CD4-positive, CD25-positive, alpha-beta regulatory T cell (primary cell): ENCODE measurements at regions not wholly inside any gene's neighbourhood (a gene's known extent, or its start where the extent isn't known, plus 50 kb on each side); places are given as distances from the start of the nearest gene placed in this dataset.

ENCODE experiments used
- ATAC-seq, 2 donors: fragments of 150-1000 bp; cut with Tn5 transposase; one replicate each; pipeline ENCODE4 v1.10.0; 2021; ENCODE audit warnings: low read depth in 2 of 2, moderate number of reproducible peaks in 2 of 2, moderate library complexity in 1 of 2
- DNase-seq, 3 donors: peaks; one replicate each; pipeline versions ENCODE4 v3.0.0 to v3.0.0-alpha.2; 2012 to 2022; ENCODE audit warnings: mixed read lengths in 1 of 3
- H3K27ac ChIP-seq: one replicate; pipeline ENCODE4 v1.7.0; 2013; ENCODE audit warnings: mild to moderate bottlenecking, low read length; ENCODE audit not compliant: insufficient read depth, poor library complexity, severe bottlenecking
- H3K27me3 ChIP-seq: one replicate; pipeline ENCODE4 v1.7.0; 2013; ENCODE audit warnings: low read length; ENCODE audit not compliant: control insufficient read depth, insufficient read depth
- H3K36me3 ChIP-seq: one replicate; pipeline ENCODE4 v1.7.0; 2013; ENCODE audit warnings: mild to moderate bottlenecking, low read length, moderate library complexity; ENCODE audit not compliant: control insufficient read depth, insufficient read depth
- H3K4me1 ChIP-seq: 2 replicates; pipeline ENCODE4 v1.7.0; 2013; ENCODE audit warnings: mild to moderate bottlenecking, low read length; ENCODE audit not compliant: insufficient read depth, control insufficient read depth, poor library complexity, severe bottlenecking
- H3K4me3 ChIP-seq: one replicate; pipeline ENCODE4 v1.7.0; 2013; ENCODE audit warnings: low read depth, mild to moderate bottlenecking, low read length, moderate library complexity
- H3K9me3 ChIP-seq, 2 experiments: 1 replicate in 1 of 2; 2 replicates in 1 of 2; pipeline ENCODE4 v1.7.0; 2013; ENCODE audit warnings: low read length in 2 of 2, mild to moderate bottlenecking in 1 of 2, moderate library complexity in 1 of 2; ENCODE audit not compliant: control insufficient read depth in 2 of 2
- H3K27ac Mint-ChIP-seq, 3 donors: one replicate each; pipeline ENCODE4 v1.8.0; 2020 to 2022; ENCODE audit warnings: mild to moderate bottlenecking in 3 of 3, mixed read lengths in 3 of 3, moderate library complexity in 2 of 3
- H3K27me3 Mint-ChIP-seq: one replicate; pipeline ENCODE4 v1.8.0; 2022; ENCODE audit warnings: mild to moderate bottlenecking, mixed read lengths
- H3K36me3 Mint-ChIP-seq: one replicate; pipeline ENCODE4 v1.8.0; 2020; ENCODE audit warnings: mixed read lengths
- H3K4me1 Mint-ChIP-seq, 4 donors: one replicate each; pipeline ENCODE4 v1.8.0; 2020 to 2022; ENCODE audit warnings: mixed read lengths in 4 of 4, mild to moderate bottlenecking in 1 of 4
- H3K4me3 Mint-ChIP-seq, 4 donors: one replicate each; pipeline ENCODE4 v1.8.0; 2020 to 2022; ENCODE audit warnings: mild to moderate bottlenecking in 4 of 4, mixed read lengths in 4 of 4, moderate library complexity in 3 of 4
- H3K9me3 Mint-ChIP-seq, 7 donors: one replicate each; pipeline ENCODE4 v1.8.0; 2020 to 2022; ENCODE audit warnings: mixed read lengths in 7 of 7, mild to moderate bottlenecking in 3 of 7, moderate library complexity in 2 of 7

GRCh38 chr2:220892018-220892634, 680.0 kb downstream of the EPHA4 start:
- Mint-ChIP-seq H3K27ac (no peak overlapping the region), H3K9me3 (peaks cover 0 to 4% (median 0%) of the 10 kb centered on the region in 7 donors), H3K4me1 (no peaks in the 10 kb centered on the region), H3K36me3 (no peaks in the 10 kb centered on the region), H3K4me3 (no peak overlapping the region), H3K27me3 (no peaks in the 10 kb centered on the region)
- Histone ChIP-seq H3K9me3 (no peaks in the 10 kb centered on the region), H3K4me3 (no peak overlapping the region), H3K36me3 (no peaks in the 10 kb centered on the region), H3K4me1 (no peaks in the 10 kb centered on the region), H3K27ac (no peak overlapping the region), H3K27me3 (no peaks in the 10 kb centered on the region)
- DNase-seq, result no peak
- no peak for ATAC-seq

- no peak overlapping the region for H3K27ac Mint-ChIP-seq
- Histone ChIP-seq H3K9me3 (no peaks in the 10 kb centered on the region), H3K27me3 (no peaks in the 10 kb centered on the region), H3K4me3 (no peak overlapping the region), H3K4me1 (no peaks in the 10 kb centered on the region), H3K36me3 (no peaks in the 10 kb centered on the region), H3K27ac (no peak overlapping the region)
- H3K36me3 Mint-ChIP-seq, result no peaks in the 10 kb centered on the region
- H3K4me1 Mint-ChIP-seq, result no peaks in the 10 kb centered on the region
- H3K4me3 Mint-ChIP-seq, result no peak overlapping the region
- no peaks in the 10 kb centered on the region for H3K27me3 Mint-ChIP-seq
- peaks cover 0 to 4% (median 0%) of the 10 kb centered on the region in 7 donors for H3K9me3 Mint-ChIP-seq
- ATAC-seq (no peak), DNase-seq (no peak)
Measured at GRCh38 chr2:220893411-220893810, 678.7 kb downstream of the EPHA4 start.

GRCh38 chr2:220894069-220894468, 678.0 kb downstream of the EPHA4 start:
- no peaks in the 10 kb centered on the region for H3K36me3 Mint-ChIP-seq
- no peaks in the 10 kb centered on the region for H3K27me3 Mint-ChIP-seq
- ATAC-seq (no peak), DNase-seq (no peak)
- no peaks in the 10 kb centered on the region for H3K27me3 ChIP-seq
- no peaks in the 10 kb centered on the region for H3K9me3 ChIP-seq
- no peaks in the 10 kb centered on the region for H3K36me3 ChIP-seq
- no peak overlapping the region for H3K4me3 ChIP-seq
- no peak overlapping the region for H3K27ac Mint-ChIP-seq
- no peaks in the 10 kb centered on the region for H3K4me1 Mint-ChIP-seq
- no peak overlapping the region for H3K4me3 Mint-ChIP-seq
- no peaks in the 10 kb centered on the region for H3K4me1 ChIP-seq
- H3K9me3 Mint-ChIP-seq, result peaks cover 0 to 4% (median 0%) of the 10 kb centered on the region in 7 donors
- H3K27ac ChIP-seq, result no peak overlapping the region

- DNase-seq, result no peak
- Mint-ChIP-seq H3K27ac (no peak overlapping the region), H3K27me3 (no peaks in the 10 kb centered on the region), H3K4me1 (no peaks in the 10 kb centered on the region), H3K9me3 (peaks cover 0 to 4% (median 0%) of the 10 kb centered on the region in 7 donors), H3K36me3 (no peaks in the 10 kb centered on the region), H3K4me3 (no peak overlapping the region)
- no peak for ATAC-seq
- no peak overlapping the region for H3K27ac ChIP-seq
- H3K36me3 ChIP-seq, result no peaks in the 10 kb centered on the region
- no peaks in the 10 kb centered on the region for H3K9me3 ChIP-seq
- no peaks in the 10 kb centered on the region for H3K27me3 ChIP-seq
- no peak overlapping the region for H3K4me3 ChIP-seq
- H3K4me1 ChIP-seq, result no peaks in the 10 kb centered on the region
Measured at GRCh38 chr2:220899492-220899891, 672.6 kb downstream of the EPHA4 start.

GRCh38 chr2:220904015-220904414, 668.1 kb downstream of the EPHA4 start:
- H3K4me1 Mint-ChIP-seq, result no peaks in the 10 kb centered on the region
- H3K27ac Mint-ChIP-seq, result no peak overlapping the region
- Histone ChIP-seq H3K4me1 (no peaks in the 10 kb centered on the region), H3K27me3 (no peaks in the 10 kb centered on the region), H3K36me3 (no peaks in the 10 kb centered on the region), H3K27ac (no peak overlapping the region), H3K9me3 (no peaks in the 10 kb centered on the region), H3K4me3 (no peak overlapping the region)
- no peak for ATAC-seq
- H3K9me3 Mint-ChIP-seq, result no peaks in the 10 kb centered on the region
- no peak overlapping the region for H3K4me3 Mint-ChIP-seq
- no peaks in the 10 kb centered on the region for H3K36me3 Mint-ChIP-seq
- no peaks in the 10 kb centered on the region for H3K27me3 Mint-ChIP-seq
- no peak for DNase-seq

GRCh38 chr2:220913384-220913783, 658.7 kb downstream of the EPHA4 start:
- DNase-seq (no peak), ATAC-seq (no peak)
- H3K27me3 Mint-ChIP-seq, result no peaks in the 10 kb centered on the region
- Histone ChIP-seq H3K27me3 (no peaks in the 10 kb centered on the region), H3K9me3 (no peaks in the 10 kb centered on the region), H3K27ac (no peak overlapping the region), H3K4me3 (no peak overlapping the region), H3K4me1 (no peaks in the 10 kb centered on the region), H3K36me3 (no peaks in the 10 kb centered on the region)
- peaks cover 0 to 2% (median 0%) of the 10 kb centered on the region in 7 donors for H3K9me3 Mint-ChIP-seq
- H3K4me1 Mint-ChIP-seq, result no peaks in the 10 kb centered on the region
- no peak overlapping the region for H3K4me3 Mint-ChIP-seq
- no peak overlapping the region for H3K27ac Mint-ChIP-seq
- H3K36me3 Mint-ChIP-seq, result no peaks in the 10 kb centered on the region

- Histone ChIP-seq H3K27me3 (no peaks in the 10 kb centered on the region), H3K9me3 (no peaks in the 10 kb centered on the region), H3K27ac (no peak overlapping the region), H3K36me3 (no peaks in the 10 kb centered on the region), H3K4me1 (no peaks in the 10 kb centered on the region), H3K4me3 (no peak overlapping the region)
- Mint-ChIP-seq H3K4me3 (no peak overlapping the region), H3K27me3 (no peaks in the 10 kb centered on the region), H3K27ac (no peak overlapping the region), H3K9me3 (peaks cover 0 to 2% (median 0%) of the 10 kb centered on the region in 7 donors), H3K4me1 (no peaks in the 10 kb centered on the region), H3K36me3 (no peaks in the 10 kb centered on the region)
- DNase-seq (no peak), ATAC-seq (no peak)
Measured at GRCh38 chr2:220915092-220915623, 656.9 kb downstream of the EPHA4 start.

GRCh38 chr2:220916931-220917330, 655.2 kb downstream of the EPHA4 start:
- Histone ChIP-seq H3K36me3 (no peaks in the 10 kb centered on the region), H3K27ac (no peak overlapping the region), H3K9me3 (no peaks in the 10 kb centered on the region), H3K4me1 (no peaks in the 10 kb centered on the region), H3K27me3 (no peaks in the 10 kb centered on the region), H3K4me3 (no peak overlapping the region)
- no peaks in the 10 kb centered on the region for H3K4me1 Mint-ChIP-seq
- no peak overlapping the region for H3K4me3 Mint-ChIP-seq
- ATAC-seq, result no peak
- no peak for DNase-seq
- H3K36me3 Mint-ChIP-seq, result no peaks in the 10 kb centered on the region
- H3K27me3 Mint-ChIP-seq, result no peaks in the 10 kb centered on the region
- peaks cover 0 to 4% (median 0%) of the 10 kb centered on the region in 7 donors for H3K9me3 Mint-ChIP-seq
- H3K27ac Mint-ChIP-seq, result no peak overlapping the region
